ENCODE measurements at regions not wholly inside any gene's neighbourhood (a gene's known extent, or its start where the extent isn't known, plus 50 kb on each side); places are given as distances from the start of the nearest gene placed in this dataset.
"Not testable (repeated sequence)": the region's sequence is repeated elsewhere in the genome, so short reads cannot be mapped to it uniquely, and the experiment has no call there.

- no peaks in the 10 kb centered on the region for H3K36me3 ChIP-seq
- peaks cover 0 to 8% (median 0%) of the 10 kb centered on the region in 9 donors for H3K27me3 ChIP-seq
- TF ChIP-seq POLR2A (IDR thresholded peaks at IDR 0.05) (no peak), CTCF (IDR thresholded peaks at IDR 0.05) (no peak)
- ATAC-seq (peak; percentile 61 to 67 (median 62)), DNase-seq (no peak)
- H3K27ac ChIP-seq = no peak overlapping the region
- no peak overlapping the region for H3K4me3 ChIP-seq
- intact Hi-C loops (cut with DNase I) = loop anchor here in 1 of 10 donors (10.0 kb wide), 1 partner anchor 161 kb away; no protein-coding TSS in a partner anchor
- H3K4me1 ChIP-seq = peaks cover 0 to 5% (median 0%) of the 10 kb centered on the region in 12 donors
- no peaks in the 10 kb centered on the region for H3K9me3 ChIP-seq
- 17 to 28% (median 22%) methylated on average over 2 of the region's 2 CpGs for WGBS, 4 donors
Observed at GRCh38 chr2:175275539-175275938, 94.0 kb upstream of the ATP5MC3 start.

GRCh38 chr2:175259164-175259563 lies 77.7 kb upstream of the ATP5MC3 start:
- TF ChIP-seq POLR2A (IDR thresholded peaks at IDR 0.05) (no peak), CTCF (IDR thresholded peaks at IDR 0.05) (no peak)
- Histone ChIP-seq H3K9me3 (no peaks in the 10 kb centered on the region), H3K27me3 (peaks cover 0 to 18% (median 0%) of the 10 kb centered on the region in 9 donors), H3K4me3 (no peak overlapping the region), H3K4me1 (no peaks in the 10 kb centered on the region), H3K27ac (no peak overlapping the region), H3K36me3 (no peaks in the 10 kb centered on the region)
- WGBS, 4 donors = 91 to 100% (median 97%) methylated on average over 1 of the region's 1 CpG
- ATAC-seq = no peak
- DNase-seq = no peak
- intact Hi-C loops (cut with DNase I) = loop anchor here in 2 of 10 donors (10.0 kb wide), 1 partner anchor 836 kb away; the partner anchor contains the start of genes HOXD12 (in 2 of the 2) and HOXD13 (in 2 of the 2)

GRCh38 chr2:175256806-175257585 lies 75.5 kb upstream of the ATP5MC3 start:
- intact Hi-C loops (cut with DNase I) = loop anchor here in 2 of 10 donors (10.0 kb wide), 1 partner anchor 838 kb away; the partner anchor contains the start of genes HOXD12 (in 2 of the 2) and HOXD13 (in 2 of the 2)
- Histone ChIP-seq H3K9me3 (no peaks in the 10 kb centered on the region), H3K27ac (no peak overlapping the region), H3K36me3 (no peaks in the 10 kb centered on the region), H3K27me3 (peaks cover 0 to 20% (median 0%) of the 10 kb centered on the region in 9 donors), H3K4me3 (peak overlapping the region in 1 of 12 donors; percentile 22), H3K4me1 (no peaks in the 10 kb centered on the region)
- ATAC-seq = peak in 1 of 4 donors; percentile 31
- no peak for TF ChIP-seq CTCF (IDR thresholded peaks at IDR 0.05)
- no peak for TF ChIP-seq POLR2A (IDR thresholded peaks at IDR 0.05)
- DNase-seq = no peak
- WGBS, 4 donors = 82 to 94% (median 90%) methylated on average over 28 to 69 of the region's 69 CpGs

GRCh38 chr2:175256391-175256790 lies 74.9 kb upstream of the ATP5MC3 start:
- not testable (repeated sequence) for ATAC-seq, DNase-seq, H3K4me1 ChIP-seq, H3K36me3 ChIP-seq, H3K27ac ChIP-seq, H3K4me3 ChIP-seq, H3K9me3 ChIP-seq
- peaks cover 0 to 21% (median 0%) of the 10 kb centered on the region in 9 donors for H3K27me3 ChIP-seq
- intact Hi-C loops (cut with DNase I) = loop anchor here in 2 of 10 donors (10.0 kb wide), 1 partner anchor 838 kb away; the partner anchor contains the start of genes HOXD12 (in 2 of the 2) and HOXD13 (in 2 of the 2)
- WGBS, 4 donors = 77 to 87% (median 82%) methylated on average over 4 of the region's 4 CpGs
